Uterus (tissue), 3 donors: ENCODE measurements at regions not wholly inside any gene's neighbourhood (a gene's known extent, or its start where the extent isn't known, plus 50 kb on each side); places are given as distances from the start of the nearest gene placed in this dataset.

Source experiments
- DNase-seq, 2 donors: peaks; one replicate each; pipeline ENCODE4 v3.0.0-alpha.2; 2019 to 2020
- H3K27ac ChIP-seq, 2 donors: fragments of 200-600 bp; sonication (generic); 1 replicate in 1 of 2; 2 replicates in 1 of 2; pipeline ENCODE4 v1.5.1; 2016 to 2018
- H3K27me3 ChIP-seq, 2 donors: fragments of 200-600 bp; sonication (generic); one replicate each; pipeline ENCODE4 v1.5.1; 2018 to 2019; ENCODE audit warnings: control low read depth in 1 of 2
- H3K36me3 ChIP-seq, 2 donors: fragments of 200-600 bp; sonication (generic); one replicate each; pipeline ENCODE4 v1.5.1; 2019; ENCODE audit warnings: control low read depth in 1 of 2
- H3K4me1 ChIP-seq, 2 donors: fragments of 200-600 bp; sonication (generic); one replicate each; pipeline ENCODE4 v1.5.1; 2018 to 2019; ENCODE audit warnings: control low read depth in 1 of 2
- H3K4me3 ChIP-seq, 2 donors: fragments of 200-600 bp; sonication (generic); 1 replicate in 1 of 2; 2 replicates in 1 of 2; pipeline ENCODE4 v1.5.1; 2018 to 2019; ENCODE audit warnings: mild to moderate bottlenecking in 1 of 2
- H3K9me3 ChIP-seq, 2 donors: fragments of 200-600 bp; sonication (generic); one replicate each; pipeline ENCODE4 v1.5.1; 2019; ENCODE audit warnings: control low read depth in 1 of 2
- POLR2A ChIP-seq, 2 donors: fragments of 450-650 bp; IDR thresholded peaks; one replicate each; pipeline ENCODE4 v1.6.1; 2016; ENCODE audit warnings: antibody characterized with exemption in 2 of 2, mild to moderate bottlenecking in 1 of 2, moderate library complexity in 1 of 2
- intact Hi-C: fragments of 100-400 bp; cut with DNase I; formaldehyde crosslinking; loops from one replicate; pipeline ENCODE4 v1.15.1; 2023; ENCODE audit warnings: low total_unique reads
- TF ChIP-seq, protein P1 (sequence below), 4 experiments: fragments of 200-600 bp in 2 of 4; fragments of 450-650 bp in 2 of 4; sonication (generic) in 2 of 4; IDR thresholded peaks; one replicate each; pipeline ENCODE4 v1.5.1; 2016 to 2019; ENCODE audit warnings: antibody characterized with exemption in 4 of 4, mild to moderate bottlenecking in 2 of 4, moderate library complexity in 1 of 4
- donor health status: DM: yes; HTN: yes; CAD: no.

- intact Hi-C loops: no loop called here
- H3K27ac ChIP-seq: no peak overlapping the region
- H3K4me1 ChIP-seq: no peaks in the 10 kb centered on the region
These were observed 310.9 kb upstream of the NEBL start for GRCh38 chr10:21207852-21208646.

GRCh38 chr10:21205328-21205727 lies 308.2 kb upstream of the NEBL start:
- TF ChIP-seq, protein P1, sequence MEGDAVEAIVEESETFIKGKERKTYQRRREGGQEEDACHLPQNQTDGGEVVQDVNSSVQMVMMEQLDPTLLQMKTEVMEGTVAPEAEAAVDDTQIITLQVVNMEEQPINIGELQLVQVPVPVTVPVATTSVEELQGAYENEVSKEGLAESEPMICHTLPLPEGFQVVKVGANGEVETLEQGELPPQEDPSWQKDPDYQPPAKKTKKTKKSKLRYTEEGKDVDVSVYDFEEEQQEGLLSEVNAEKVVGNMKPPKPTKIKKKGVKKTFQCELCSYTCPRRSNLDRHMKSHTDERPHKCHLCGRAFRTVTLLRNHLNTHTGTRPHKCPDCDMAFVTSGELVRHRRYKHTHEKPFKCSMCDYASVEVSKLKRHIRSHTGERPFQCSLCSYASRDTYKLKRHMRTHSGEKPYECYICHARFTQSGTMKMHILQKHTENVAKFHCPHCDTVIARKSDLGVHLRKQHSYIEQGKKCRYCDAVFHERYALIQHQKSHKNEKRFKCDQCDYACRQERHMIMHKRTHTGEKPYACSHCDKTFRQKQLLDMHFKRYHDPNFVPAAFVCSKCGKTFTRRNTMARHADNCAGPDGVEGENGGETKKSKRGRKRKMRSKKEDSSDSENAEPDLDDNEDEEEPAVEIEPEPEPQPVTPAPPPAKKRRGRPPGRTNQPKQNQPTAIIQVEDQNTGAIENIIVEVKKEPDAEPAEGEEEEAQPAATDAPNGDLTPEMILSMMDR (IDR thresholded peaks at IDR 0.05): no peak
- TF ChIP-seq POLR2A (IDR thresholded peaks at IDR 0.05): no peak
- intact Hi-C loops: no loop called here
- DNase-seq: no peak

More at GRCh38 chr10:21207852-21208646, 310.9 kb upstream of the NEBL start:
- TF ChIP-seq, protein P1 (IDR thresholded peaks at IDR 0.05): no peak
- TF ChIP-seq POLR2A (IDR thresholded peaks at IDR 0.05): no peak
- no peaks in the 10 kb centered on the region for H3K27me3 ChIP-seq
- no peaks in the 10 kb centered on the region for H3K9me3 ChIP-seq
- H3K36me3 ChIP-seq: no peaks in the 10 kb centered on the region
- no peak overlapping the region for H3K4me3 ChIP-seq
- no peak for DNase-seq

GRCh38 chr10:21203473-21204107 lies 306.5 kb upstream of the NEBL start:
- no peak overlapping the region for H3K4me3 ChIP-seq
- H3K27ac ChIP-seq: no peak overlapping the region
- intact Hi-C loops: no loop called here
- no peaks in the 10 kb centered on the region for H3K9me3 ChIP-seq
- no peaks in the 10 kb centered on the region for H3K27me3 ChIP-seq
- no peaks in the 10 kb centered on the region for H3K36me3 ChIP-seq
- no peaks in the 10 kb centered on the region for H3K4me1 ChIP-seq
- TF ChIP-seq POLR2A (IDR thresholded peaks at IDR 0.05): no peak
- TF ChIP-seq, protein P1 (IDR thresholded peaks at IDR 0.05): no peak
- no peak for DNase-seq

More at GRCh38 chr10:21205328-21205727, 308.2 kb upstream of the NEBL start:
- no peaks in the 10 kb centered on the region for H3K36me3 ChIP-seq
- no peak overlapping the region for H3K4me3 ChIP-seq
- no peaks in the 10 kb centered on the region for H3K9me3 ChIP-seq
- no peak overlapping the region for H3K27ac ChIP-seq
- H3K4me1 ChIP-seq: no peaks in the 10 kb centered on the region
- no peaks in the 10 kb centered on the region for H3K27me3 ChIP-seq

DNA sequence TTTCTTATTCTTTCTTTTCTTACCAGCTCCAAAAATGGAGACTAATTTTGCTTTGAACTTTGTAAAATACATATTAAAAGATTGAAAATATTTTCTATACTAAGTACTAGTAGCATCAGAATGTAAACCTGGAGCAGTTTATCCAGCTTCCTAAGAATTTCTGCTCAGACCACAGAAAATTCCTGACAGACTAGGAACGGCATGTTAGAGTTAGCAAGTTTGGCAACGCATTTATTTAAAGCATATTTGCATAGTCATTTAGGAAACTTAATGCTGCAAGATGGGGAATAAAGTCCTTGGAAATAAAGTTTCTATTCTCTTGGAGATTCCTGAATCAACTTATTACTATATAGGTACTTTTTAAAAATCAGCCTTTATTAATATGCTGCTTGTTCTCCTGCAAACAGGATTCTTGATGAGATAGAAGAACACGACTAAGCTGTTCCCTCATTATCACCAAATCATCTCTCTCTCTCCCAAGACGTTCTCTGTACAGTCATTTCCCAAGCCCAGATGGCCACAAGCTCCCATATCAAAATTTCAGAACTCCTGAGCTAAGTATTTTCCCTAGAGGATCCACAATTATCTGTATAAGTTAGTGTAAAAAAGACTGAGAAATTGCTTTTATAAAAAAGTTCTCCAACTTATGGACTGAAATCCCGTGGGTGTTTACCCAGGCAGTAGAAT lies 305.8 kb upstream of the NEBL start:
- H3K36me3 ChIP-seq: no peaks in the 10 kb centered on the region
- no peaks in the 10 kb centered on the region for H3K4me1 ChIP-seq
- no peaks in the 10 kb centered on the region for H3K9me3 ChIP-seq
- TF ChIP-seq POLR2A (IDR thresholded peaks at IDR 0.05): no peak
- TF ChIP-seq, protein P1 (IDR thresholded peaks at IDR 0.05): no peak
- H3K27ac ChIP-seq: no peak overlapping the region
- H3K27me3 ChIP-seq: no peaks in the 10 kb centered on the region
- intact Hi-C loops: no loop called here
- no peak overlapping the region for H3K4me3 ChIP-seq
- no peak for DNase-seq

- intact Hi-C loops: no loop called here
- Histone ChIP-seq H3K9me3 (peaks cover 0 to 4% of the 10 kb centered on the region in 2 donors), H3K27ac (no peak overlapping the region), H3K27me3 (no peaks in the 10 kb centered on the region), H3K4me3 (no peak overlapping the region), H3K36me3 (no peaks in the 10 kb centered on the region), H3K4me1 (no peaks in the 10 kb centered on the region)
- no peak for DNase-seq
- TF ChIP-seq, protein P1 (IDR thresholded peaks at IDR 0.05): no peak
- no peak for TF ChIP-seq POLR2A (IDR thresholded peaks at IDR 0.05)
These were observed 302.4 kb upstream of the NEBL start for GRCh38 chr10:21199501-21199900.
